HG02571 (cell line): ENCODE measurements at regions not wholly inside any gene's neighbourhood (a gene's known extent, or its start where the extent isn't known, plus 50 kb on each side); places are given as distances from the start of the nearest gene placed in this dataset.

Experiments used
- ATAC-seq: cut with Tn5 transposase; IDR thresholded peaks from one replicate; pipeline ENCODE4 v1.9.1; 2021; ENCODE audit warnings: mild to moderate bottlenecking, moderate library complexity; ENCODE audit not compliant: unreplicated experiment

- no peak for ATAC-seq
Measured at GRCh38 chr5:158414333-158414762, 555.4 kb upstream of the CLINT1 start.

DNA sequence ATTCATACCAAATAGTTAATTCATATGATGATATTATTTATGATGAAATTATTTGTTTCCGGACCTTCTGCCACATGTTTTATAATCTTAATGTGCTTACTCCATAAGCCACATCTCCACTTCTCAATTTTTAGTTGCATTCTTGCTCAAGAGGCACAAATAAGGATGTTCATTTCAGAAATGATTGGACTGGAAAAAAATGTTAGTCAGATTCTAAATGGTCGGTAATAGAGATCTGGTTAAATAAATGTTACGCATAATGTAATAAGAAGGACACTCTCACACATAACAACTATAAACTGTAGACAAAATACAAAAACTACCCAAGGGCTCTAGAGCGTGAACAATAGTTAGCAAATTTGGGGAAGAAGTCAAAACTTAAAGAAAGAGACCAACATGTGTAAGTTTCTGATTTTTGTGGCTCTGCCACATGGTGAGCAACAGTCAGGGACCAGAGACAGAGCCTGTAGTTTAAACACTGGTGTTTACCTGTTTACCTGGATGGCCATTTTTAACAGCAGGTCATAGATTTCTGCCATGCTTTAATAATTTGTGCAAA, 554.3 kb upstream of the CLINT1 start:
- no peak for ATAC-seq

- ATAC-seq, result no peak
Measured at GRCh38 chr5:158410976-158411375, 552.0 kb upstream of the CLINT1 start.

DNA sequence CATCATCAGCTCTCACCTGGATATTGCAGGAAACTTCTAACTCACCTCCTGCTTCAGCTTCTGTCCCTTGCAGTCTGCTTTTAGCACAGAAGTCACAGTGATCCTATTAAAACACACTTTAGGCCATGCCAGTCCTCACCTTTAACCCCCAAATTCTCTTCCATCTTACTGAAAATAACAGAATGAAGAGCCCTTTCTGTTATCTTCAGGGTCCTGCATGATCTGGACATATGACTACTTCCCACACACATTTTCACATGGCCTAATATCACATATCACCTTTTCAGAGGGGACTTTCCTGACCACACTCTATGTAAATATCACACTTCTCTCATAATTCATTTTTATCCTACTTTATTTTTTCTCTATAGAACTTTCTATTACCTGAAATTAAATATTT, 550.6 kb upstream of the CLINT1 start:
- ATAC-seq, result peak; percentile 60

- no peak for ATAC-seq
Measured at GRCh38 chr5:158407824-158408195, 548.9 kb upstream of the CLINT1 start.

- ATAC-seq, result no peak
Measured at GRCh38 chr5:158406884-158407823, 548.2 kb upstream of the CLINT1 start.

DNA sequence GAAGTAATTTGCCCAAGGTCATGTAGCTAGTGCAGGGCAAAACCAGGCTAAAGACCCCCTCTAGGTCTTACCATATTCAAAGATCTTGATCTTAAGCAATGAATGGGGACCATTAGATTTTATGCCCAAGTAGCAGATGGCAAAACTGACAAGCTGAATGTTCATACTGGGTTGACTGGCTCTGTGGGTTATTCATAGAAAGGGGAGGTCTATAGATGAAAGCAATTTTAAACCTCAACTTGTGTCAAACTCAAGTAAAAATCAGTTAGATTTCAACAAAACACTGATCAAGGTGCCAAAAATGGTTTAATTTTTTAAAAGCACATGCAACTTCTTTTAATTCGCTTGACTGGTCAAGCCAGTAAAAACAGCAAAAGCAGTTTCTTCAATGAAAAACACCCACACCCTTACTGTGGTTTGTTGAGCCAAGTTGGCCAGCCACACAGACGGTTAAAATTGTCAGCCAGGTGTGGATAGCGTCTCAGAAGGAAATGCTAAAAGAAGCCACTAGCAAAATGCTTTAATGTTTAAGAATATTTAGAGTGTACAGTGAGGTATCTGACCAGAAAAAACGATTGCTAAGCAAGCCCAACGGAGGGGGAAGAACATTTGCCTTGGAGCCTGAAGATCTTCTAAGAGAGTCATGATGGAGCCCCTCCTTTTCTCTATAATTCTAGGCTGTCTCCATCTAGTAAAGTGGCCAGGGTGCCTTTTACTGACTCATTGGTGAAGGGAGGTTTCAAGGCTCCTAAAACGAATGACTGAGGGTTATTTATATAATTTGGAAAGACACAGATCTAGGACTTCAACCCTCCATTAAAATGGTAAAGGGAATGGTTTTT, 539.6 kb upstream of the CLINT1 start:
- ATAC-seq, result peak; percentile 85

- ATAC-seq, result no peak
Measured at GRCh38 chr5:158397278-158397677, 538.3 kb upstream of the CLINT1 start.

DNA sequence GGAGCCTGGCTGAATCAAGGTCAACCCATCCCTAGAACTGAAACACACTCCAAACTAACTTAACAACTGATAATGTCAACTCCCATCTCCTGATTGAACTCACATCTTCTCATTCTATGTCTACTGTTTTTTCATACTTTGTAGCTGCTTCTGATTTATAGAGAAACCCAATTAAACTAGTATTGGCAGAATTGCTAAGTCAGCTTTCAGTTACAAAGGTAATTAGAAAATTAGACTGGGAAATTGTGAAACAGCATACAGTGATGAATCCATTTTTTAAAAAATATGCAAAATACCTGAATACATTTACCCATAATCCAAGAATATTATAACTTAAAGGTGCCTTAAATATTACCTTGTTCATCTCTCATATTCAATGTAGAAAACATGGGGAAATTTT, 535.2 kb upstream of the CLINT1 start:
- ATAC-seq, result no peak

- ATAC-seq, result no peak
Measured at GRCh38 chr5:158393457-158393856, 534.5 kb upstream of the CLINT1 start.

GRCh38 chr5:158392753-158393152, 533.8 kb upstream of the CLINT1 start:
- ATAC-seq, result no peak

DNA sequence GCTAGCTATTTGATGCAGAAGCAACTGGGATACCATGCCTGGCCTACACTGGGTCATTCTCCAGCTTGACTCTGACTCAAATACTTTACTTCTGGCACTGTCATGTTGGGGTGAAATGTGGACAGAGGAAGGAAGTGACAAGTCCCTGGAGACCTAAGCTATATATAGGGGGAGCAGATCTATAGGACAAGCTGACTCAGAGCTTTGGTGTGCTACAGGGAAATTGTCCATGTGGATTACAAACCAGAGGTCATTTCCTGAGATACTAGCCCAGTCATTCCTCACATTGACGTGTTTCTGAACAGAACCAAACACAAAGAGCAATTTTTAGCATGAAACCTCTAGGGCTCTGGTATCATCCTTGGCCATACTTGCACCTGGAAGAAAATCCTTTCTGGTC, 531.6 kb upstream of the CLINT1 start:
- no peak for ATAC-seq

DNA sequence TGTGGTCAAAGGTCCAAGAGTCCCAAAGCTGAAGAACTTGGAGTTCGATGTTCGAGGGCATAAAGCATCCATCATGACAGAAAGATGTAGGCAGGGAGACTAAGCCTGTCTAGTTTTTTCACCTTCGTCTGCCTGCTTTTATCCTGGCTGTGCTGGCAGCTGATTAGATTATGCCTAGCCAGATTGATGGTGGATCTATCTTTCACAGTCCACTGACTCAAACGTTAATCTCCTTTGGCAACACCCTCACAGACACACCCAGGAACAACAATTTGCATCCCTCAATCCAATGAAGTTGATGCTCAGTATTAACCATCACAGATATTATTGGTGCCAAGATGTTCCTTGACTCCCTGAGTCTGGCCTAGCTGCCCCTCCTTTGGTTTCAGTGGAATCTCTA, 530.8 kb upstream of the CLINT1 start:
- no peak for ATAC-seq

DNA sequence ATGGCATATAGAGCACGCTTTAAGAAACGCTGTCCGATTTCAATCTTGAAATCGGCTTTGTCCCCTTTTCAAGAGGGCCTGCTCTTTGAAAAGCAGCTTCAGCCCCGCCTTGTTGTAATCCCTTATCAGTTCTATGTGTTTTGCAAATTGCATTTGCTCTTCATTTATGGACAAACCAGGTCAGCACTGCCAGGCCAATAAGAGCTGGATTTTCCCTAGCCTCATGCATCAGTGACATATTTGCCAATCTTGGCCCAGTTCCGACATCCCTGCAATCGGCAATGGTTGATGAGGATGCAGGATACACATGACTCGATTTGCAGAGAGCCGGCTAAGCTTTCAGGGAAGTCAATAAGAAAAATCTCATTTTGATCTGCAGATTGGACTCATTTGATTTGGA, 529.1 kb upstream of the CLINT1 start:
- ATAC-seq, result no peak

- no peak for ATAC-seq
Measured at GRCh38 chr5:158387499-158387898, 528.6 kb upstream of the CLINT1 start.

DNA sequence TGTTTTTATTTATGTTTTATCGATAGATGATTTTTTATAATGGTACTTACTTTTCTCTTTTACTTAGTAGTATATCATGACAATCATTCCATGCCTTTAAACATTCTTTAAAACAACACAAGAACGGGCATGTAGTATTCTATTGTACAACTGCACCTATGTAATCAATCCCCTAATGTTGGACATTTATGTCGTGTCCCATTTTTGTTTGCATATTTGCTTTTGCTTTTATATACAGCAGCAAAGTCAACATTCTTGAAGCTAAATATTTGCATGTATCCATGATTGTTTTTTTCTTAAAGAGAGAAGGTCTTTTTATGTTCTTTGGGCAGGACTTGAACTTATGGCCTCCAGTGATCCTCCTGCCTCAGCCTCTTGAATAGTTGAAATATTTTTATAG, 527.0 kb upstream of the CLINT1 start:
- ATAC-seq, result no peak

- ATAC-seq, result no peak
Measured at GRCh38 chr5:158384535-158385481, 525.9 kb upstream of the CLINT1 start.

DNA sequence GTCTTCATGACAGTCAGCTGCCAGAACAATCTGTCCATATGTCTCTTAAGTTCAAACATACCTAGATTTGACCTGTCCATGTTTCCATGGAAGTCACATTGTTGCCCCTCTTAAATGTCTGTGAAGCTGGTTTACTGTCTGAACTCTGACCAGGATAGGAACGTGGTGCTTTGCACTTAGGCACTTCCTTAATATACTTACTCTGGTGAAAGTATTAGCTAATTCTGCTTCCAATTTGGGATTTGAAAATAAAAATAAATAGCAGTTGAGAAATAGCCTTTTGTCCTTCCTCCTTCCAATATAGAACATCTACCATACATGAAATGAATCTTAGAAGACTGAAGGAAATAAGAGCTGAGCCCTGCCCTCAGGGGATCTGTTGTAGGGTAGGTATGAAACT, 524.5 kb upstream of the CLINT1 start:
- ATAC-seq, result no peak

DNA sequence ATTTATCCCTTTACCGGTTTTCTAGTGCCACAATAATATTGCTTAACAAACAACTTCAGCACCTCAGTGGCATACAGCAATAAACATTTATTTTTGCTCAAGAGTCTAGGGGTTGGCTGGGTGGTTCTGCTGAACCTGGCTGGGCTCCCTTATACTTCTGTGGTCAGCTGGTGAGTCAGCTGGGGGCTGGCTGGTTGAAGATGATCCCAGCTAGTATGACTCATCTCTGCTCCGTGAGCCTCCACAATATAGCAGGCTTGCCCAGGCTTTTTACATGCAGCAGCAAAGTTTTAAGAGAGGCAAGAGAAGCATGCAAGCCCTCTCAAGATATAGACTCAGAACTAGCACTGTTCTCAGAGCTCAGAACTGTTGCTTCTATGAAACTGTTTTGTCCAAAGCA, 523.5 kb upstream of the CLINT1 start:
- ATAC-seq, result peak; percentile 95

DNA sequence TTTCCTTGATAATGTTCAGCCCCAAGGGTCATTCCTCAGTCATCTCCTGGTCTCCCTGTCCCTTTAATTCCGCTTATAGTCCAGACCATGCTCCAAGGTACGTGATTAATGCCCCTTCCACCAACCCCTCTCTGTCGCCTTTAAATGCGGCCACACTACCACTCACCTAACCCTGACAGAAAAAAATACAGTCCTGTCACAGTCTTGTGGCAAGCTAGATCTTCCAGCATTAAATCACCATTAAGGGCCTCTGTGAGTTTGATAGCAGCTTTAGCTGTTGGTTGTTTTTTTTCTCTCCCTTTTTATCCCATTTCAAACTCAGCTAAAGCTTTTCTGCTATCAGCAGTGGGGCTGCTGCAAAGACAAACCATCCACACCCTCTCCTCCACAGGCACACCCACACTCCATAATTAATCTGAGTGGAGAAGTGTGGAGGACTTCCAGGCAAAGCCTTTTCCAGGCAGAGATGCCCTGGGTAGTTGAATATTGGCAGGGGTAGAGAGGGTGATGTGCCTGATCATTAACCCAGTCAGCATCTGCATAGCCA, 522.7 kb upstream of the CLINT1 start:
- ATAC-seq, result no peak
